ENCODE measurements at regions not wholly inside any gene's neighbourhood (a gene's known extent, or its start where the extent isn't known, plus 50 kb on each side); places are given as distances from the start of the nearest gene placed in this dataset.

GRCh38 chr20:48181261-48181935 lies 396.1 kb upstream of the SULF2 start:
- TF ChIP-seq CTCF (IDR thresholded peaks at IDR 0.05) (no peak), EZH2phosphoT487 (IDR thresholded peaks at IDR 0.05) (no peak), EZH2 (IDR thresholded peaks at IDR 0.05) (no peak)
